K562 (cell line): ENCODE measurements at regions not wholly inside any gene's neighbourhood (a gene's known extent, or its start where the extent isn't known, plus 50 kb on each side); places are given as distances from the start of the nearest gene placed in this dataset.

ENCODE experiments used
- GATA2 ChIP-seq: sonication (generic); formaldehyde crosslinking; IDR thresholded peaks from 2 replicates; pipeline ENCODE4 v1.4.0; 2020; ENCODE audit warnings: mild to moderate bottlenecking, missing genetic modification reagents
- GTF2F1 ChIP-seq: IDR thresholded peaks from 2 replicates; pipeline ENCODE4 v1.6.1; 2011; ENCODE audit warnings: low read depth, low read length, improper control_type of control experiment
- JUND ChIP-seq, 2 experiments: IDR thresholded peaks; 2 replicates in 1 of 2; 3 replicates in 1 of 2; pipeline ENCODE4 v1.6.1; 2011; ENCODE audit warnings: borderline replicate concordance in 2 of 2, low read depth in 2 of 2, low read length in 2 of 2, improper control_type of control experiment in 1 of 2, missing biosample characterization in 1 of 2, missing genetic modification characterization in 1 of 2, missing genetic modification reagents in 1 of 2
- SMARCA5 ChIP-seq: fragments of 450-650 bp; IDR thresholded peaks from 2 replicates; pipeline ENCODE4 v1.6.1; 2016
- ZNF174 ChIP-seq: fragments of 250-450 bp; sonication (Bioruptor Pico); IDR thresholded peaks from 2 replicates; pipeline ENCODE4 v1.4.0; 2020; ENCODE audit warnings: mild to moderate bottlenecking
- TF ChIP-seq, protein P1 (sequence below): fragments of 200-600 bp; sonication (generic); IDR thresholded peaks from one replicate; pipeline ENCODE4 v1.6.1; 2012; ENCODE audit warnings: mild to moderate bottlenecking, low read depth, low read length, inconsistent platforms
- TF ChIP-seq, protein P2 (sequence below): fragments of 450-650 bp; formaldehyde crosslinking; IDR thresholded peaks from 2 replicates; pipeline ENCODE4 v1.4.0; 2020; ENCODE audit warnings: mild to moderate bottlenecking
- TF ChIP-seq, protein P3 (sequence below): sonication (generic); formaldehyde crosslinking; IDR thresholded peaks from 2 replicates; pipeline ENCODE4 v1.8.0; 2022; ENCODE audit warnings: mild to moderate bottlenecking, missing genetic modification reagents
- TF ChIP-seq, protein P4 (sequence below): fragments of 250-450 bp; sonication (Bioruptor Pico); IDR thresholded peaks from 2 replicates; pipeline ENCODE4 v1.4.0; 2020; ENCODE audit warnings: borderline replicate concordance

DNA sequence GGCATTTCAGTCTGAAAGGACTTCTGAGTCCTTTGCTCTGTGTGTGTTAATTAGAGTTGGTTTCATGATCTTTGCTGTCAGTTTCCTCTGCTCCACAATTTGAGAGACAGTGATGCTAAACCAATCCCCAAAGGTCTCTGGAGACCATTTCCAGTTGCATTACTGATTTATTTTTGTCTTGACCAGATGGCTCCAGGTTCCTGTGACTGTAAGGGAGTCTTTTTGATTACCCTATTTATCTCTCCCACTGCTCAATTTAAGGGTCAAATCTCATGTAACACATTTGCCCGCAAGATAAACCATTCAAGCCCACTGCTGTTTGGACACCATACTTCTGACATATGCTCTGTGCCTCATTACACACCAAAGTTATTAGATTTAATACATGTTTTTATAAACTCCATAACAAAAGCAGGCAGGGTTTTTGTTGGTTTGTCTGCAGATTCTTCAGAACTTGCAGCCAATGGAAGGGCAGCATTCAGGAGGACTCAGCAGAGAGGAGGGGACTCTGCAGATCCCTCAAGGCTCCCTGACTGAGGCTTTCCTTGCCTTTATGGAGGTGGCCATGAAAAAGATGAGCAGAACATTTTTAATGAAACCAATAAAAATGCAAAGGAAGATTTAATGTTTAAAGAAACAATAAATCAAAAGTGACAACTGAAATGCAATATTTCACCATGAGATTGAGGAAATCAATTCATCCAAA is 889.3 kb upstream of the CELF4 start (continued):
- TF ChIP-seq, protein P1, sequence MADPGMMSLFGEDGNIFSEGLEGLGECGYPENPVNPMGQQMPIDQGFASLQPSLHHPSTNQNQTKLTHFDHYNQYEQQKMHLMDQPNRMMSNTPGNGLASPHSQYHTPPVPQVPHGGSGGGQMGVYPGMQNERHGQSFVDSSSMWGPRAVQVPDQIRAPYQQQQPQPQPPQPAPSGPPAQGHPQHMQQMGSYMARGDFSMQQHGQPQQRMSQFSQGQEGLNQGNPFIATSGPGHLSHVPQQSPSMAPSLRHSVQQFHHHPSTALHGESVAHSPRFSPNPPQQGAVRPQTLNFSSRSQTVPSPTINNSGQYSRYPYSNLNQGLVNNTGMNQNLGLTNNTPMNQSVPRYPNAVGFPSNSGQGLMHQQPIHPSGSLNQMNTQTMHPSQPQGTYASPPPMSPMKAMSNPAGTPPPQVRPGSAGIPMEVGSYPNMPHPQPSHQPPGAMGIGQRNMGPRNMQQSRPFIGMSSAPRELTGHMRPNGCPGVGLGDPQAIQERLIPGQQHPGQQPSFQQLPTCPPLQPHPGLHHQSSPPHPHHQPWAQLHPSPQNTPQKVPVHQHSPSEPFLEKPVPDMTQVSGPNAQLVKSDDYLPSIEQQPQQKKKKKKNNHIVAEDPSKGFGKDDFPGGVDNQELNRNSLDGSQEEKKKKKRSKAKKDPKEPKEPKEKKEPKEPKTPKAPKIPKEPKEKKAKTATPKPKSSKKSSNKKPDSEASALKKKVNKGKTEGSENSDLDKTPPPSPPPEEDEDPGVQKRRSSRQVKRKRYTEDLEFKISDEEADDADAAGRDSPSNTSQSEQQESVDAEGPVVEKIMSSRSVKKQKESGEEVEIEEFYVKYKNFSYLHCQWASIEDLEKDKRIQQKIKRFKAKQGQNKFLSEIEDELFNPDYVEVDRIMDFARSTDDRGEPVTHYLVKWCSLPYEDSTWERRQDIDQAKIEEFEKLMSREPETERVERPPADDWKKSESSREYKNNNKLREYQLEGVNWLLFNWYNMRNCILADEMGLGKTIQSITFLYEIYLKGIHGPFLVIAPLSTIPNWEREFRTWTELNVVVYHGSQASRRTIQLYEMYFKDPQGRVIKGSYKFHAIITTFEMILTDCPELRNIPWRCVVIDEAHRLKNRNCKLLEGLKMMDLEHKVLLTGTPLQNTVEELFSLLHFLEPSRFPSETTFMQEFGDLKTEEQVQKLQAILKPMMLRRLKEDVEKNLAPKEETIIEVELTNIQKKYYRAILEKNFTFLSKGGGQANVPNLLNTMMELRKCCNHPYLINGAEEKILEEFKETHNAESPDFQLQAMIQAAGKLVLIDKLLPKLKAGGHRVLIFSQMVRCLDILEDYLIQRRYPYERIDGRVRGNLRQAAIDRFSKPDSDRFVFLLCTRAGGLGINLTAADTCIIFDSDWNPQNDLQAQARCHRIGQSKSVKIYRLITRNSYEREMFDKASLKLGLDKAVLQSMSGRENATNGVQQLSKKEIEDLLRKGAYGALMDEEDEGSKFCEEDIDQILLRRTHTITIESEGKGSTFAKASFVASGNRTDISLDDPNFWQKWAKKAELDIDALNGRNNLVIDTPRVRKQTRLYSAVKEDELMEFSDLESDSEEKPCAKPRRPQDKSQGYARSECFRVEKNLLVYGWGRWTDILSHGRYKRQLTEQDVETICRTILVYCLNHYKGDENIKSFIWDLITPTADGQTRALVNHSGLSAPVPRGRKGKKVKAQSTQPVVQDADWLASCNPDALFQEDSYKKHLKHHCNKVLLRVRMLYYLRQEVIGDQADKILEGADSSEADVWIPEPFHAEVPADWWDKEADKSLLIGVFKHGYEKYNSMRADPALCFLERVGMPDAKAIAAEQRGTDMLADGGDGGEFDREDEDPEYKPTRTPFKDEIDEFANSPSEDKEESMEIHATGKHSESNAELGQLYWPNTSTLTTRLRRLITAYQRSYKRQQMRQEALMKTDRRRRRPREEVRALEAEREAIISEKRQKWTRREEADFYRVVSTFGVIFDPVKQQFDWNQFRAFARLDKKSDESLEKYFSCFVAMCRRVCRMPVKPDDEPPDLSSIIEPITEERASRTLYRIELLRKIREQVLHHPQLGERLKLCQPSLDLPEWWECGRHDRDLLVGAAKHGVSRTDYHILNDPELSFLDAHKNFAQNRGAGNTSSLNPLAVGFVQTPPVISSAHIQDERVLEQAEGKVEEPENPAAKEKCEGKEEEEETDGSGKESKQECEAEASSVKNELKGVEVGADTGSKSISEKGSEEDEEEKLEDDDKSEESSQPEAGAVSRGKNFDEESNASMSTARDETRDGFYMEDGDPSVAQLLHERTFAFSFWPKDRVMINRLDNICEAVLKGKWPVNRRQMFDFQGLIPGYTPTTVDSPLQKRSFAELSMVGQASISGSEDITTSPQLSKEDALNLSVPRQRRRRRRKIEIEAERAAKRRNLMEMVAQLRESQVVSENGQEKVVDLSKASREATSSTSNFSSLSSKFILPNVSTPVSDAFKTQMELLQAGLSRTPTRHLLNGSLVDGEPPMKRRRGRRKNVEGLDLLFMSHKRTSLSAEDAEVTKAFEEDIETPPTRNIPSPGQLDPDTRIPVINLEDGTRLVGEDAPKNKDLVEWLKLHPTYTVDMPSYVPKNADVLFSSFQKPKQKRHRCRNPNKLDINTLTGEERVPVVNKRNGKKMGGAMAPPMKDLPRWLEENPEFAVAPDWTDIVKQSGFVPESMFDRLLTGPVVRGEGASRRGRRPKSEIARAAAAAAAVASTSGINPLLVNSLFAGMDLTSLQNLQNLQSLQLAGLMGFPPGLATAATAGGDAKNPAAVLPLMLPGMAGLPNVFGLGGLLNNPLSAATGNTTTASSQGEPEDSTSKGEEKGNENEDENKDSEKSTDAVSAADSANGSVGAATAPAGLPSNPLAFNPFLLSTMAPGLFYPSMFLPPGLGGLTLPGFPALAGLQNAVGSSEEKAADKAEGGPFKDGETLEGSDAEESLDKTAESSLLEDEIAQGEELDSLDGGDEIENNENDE, result no peak
- no peak for TF ChIP-seq GTF2F1
- TF ChIP-seq GATA2 (CRISPR knock-in tag), result no peak
- TF ChIP-seq, protein P2, sequence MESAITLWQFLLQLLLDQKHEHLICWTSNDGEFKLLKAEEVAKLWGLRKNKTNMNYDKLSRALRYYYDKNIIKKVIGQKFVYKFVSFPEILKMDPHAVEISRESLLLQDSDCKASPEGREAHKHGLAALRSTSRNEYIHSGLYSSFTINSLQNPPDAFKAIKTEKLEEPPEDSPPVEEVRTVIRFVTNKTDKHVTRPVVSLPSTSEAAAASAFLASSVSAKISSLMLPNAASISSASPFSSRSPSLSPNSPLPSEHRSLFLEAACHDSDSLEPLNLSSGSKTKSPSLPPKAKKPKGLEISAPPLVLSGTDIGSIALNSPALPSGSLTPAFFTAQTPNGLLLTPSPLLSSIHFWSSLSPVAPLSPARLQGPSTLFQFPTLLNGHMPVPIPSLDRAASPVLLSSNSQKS (CRISPR knock-in tag), result no peak
- no peak for TF ChIP-seq JUND (IDR thresholded peaks at IDR 0.05; ENCODE audit: borderline replicate concordance, low read depth, low read length)
- TF ChIP-seq JUND (tag; IDR thresholded peaks at IDR 0.05; ENCODE audit: borderline replicate concordance, low read depth, low read length), result no peak
- no peak for TF ChIP-seq ZNF174
- no peak for TF ChIP-seq SMARCA5
- TF ChIP-seq, protein P3, sequence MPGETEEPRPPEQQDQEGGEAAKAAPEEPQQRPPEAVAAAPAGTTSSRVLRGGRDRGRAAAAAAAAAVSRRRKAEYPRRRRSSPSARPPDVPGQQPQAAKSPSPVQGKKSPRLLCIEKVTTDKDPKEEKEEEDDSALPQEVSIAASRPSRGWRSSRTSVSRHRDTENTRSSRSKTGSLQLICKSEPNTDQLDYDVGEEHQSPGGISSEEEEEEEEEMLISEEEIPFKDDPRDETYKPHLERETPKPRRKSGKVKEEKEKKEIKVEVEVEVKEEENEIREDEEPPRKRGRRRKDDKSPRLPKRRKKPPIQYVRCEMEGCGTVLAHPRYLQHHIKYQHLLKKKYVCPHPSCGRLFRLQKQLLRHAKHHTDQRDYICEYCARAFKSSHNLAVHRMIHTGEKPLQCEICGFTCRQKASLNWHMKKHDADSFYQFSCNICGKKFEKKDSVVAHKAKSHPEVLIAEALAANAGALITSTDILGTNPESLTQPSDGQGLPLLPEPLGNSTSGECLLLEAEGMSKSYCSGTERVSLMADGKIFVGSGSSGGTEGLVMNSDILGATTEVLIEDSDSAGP (CRISPR knock-in tag), result no peak
- TF ChIP-seq, protein P4, sequence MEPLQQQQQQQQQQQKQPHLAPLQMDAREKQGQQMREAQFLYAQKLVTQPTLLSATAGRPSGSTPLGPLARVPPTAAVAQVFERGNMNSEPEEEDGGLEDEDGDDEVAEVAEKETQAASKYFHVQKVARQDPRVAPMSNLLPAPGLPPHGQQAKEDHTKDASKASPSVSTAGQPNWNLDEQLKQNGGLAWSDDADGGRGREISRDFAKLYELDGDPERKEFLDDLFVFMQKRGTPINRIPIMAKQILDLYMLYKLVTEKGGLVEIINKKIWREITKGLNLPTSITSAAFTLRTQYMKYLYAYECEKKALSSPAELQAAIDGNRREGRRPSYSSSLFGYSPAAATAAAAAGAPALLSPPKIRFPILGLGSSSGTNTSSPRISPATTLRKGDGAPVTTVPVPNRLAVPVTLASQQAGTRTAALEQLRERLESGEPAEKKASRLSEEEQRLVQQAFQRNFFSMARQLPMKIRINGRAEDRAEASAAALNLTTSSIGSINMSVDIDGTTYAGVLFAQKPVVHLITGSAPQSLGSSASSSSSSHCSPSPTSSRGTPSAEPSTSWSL (CRISPR knock-in tag), result no peak
